ENCODE measurements at regions not wholly inside any gene's neighbourhood (a gene's known extent, or its start where the extent isn't known, plus 50 kb on each side); places are given as distances from the start of the nearest gene placed in this dataset.

DNA sequence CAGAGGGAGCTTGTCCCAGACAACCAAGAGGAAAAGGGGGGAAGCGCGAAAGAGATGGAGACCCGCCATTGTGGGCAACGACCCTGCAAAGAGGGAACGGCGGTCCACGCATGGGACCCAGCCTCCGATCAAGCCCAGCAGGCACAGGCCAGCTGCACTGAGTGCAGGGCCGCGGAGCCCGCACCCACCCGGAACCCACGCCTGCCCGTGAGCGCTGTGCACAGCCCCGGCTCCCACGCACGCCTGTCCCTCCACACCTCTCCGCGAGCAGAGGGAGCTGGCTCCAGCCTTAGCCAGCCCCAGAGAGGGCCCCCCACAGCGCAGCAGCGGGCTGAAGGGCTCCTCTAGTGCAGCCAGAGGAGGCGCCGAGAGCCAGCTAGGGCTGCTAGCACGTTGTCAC is 416.5 kb downstream of the DMRTA1 start:
- Histone ChIP-seq H3K4me2 (ENCODE audit: insufficient read depth, low read length, poor library complexity, severe bottlenecking) (no peak overlapping the region), H3K23ac (ENCODE audit: low read depth, low read length, poor library complexity) (peak overlapping the region; percentile 47), H2BK15ac (ENCODE audit: low read length) (peak overlapping the region; percentile 67), H2AK5ac (ENCODE audit: low read depth, low read length) (peak overlapping the region; percentile 83), H2BK12ac (ENCODE audit: low read length) (peak overlapping the region; percentile 86), H4K8ac (ENCODE audit: low read depth, low read length) (no peak overlapping the region), H3K14ac (ENCODE audit: low read length) (peak overlapping the region; percentile 47), H3K9me3 (replicated peaks in 1 of 2; ENCODE audit: control insufficient read depth in 2 of 2, insufficient read depth in 1 of 2, low read depth in 1 of 2, low read length in 2 of 2) (no peaks in the 10 kb centered on the region), H2BK5ac (ENCODE audit: low read length) (no peak overlapping the region), H3K4me1 (ENCODE audit: control insufficient read depth in 2 of 2, insufficient read depth in 1 of 2, low read depth in 1 of 2, low read length in 2 of 2) (peaks cover 0 to 10% of the 10 kb centered on the region in 2 donors), H3K18ac (ENCODE audit: low read length) (peak overlapping the region; percentile 87), H2AFZ (ENCODE audit: low read length) (no peak overlapping the region), H3K27ac (replicated peaks; ENCODE audit: low read length) (no peak overlapping the region), H3K9ac (ENCODE audit: low read depth, low read length, poor library complexity) (peak overlapping the region; percentile 60), H4K91ac (ENCODE audit: low read depth, low read length, poor library complexity) (no peak overlapping the region), H3K27me3 (ENCODE audit: control insufficient read depth in 3 of 3, insufficient read depth in 3 of 3, low read depth in 1 of 3, low read length in 3 of 3) (no peaks in the 10 kb centered on the region), H2BK120ac (ENCODE audit: low read depth, low read length) (no peak overlapping the region), H3K4ac (ENCODE audit: low read length) (no peak overlapping the region), H3K79me1 (ENCODE audit: low read depth, low read length) (no peaks in the 10 kb centered on the region), H3K4me3 (ENCODE audit: low read length in 2 of 2) (no peak overlapping the region), H3K36me3 (replicated peaks in 1 of 2; ENCODE audit: control insufficient read depth in 2 of 2, insufficient read depth in 2 of 2, low read length in 2 of 2) (no peaks in the 10 kb centered on the region)
- WGBS, 2 donors (ENCODE audit: extremely low coverage in 2 of 2, insufficient read length in 2 of 2, insufficient replicate concordance in 1 of 2): no CpG with 5 or more reads among the region's 25 CpGs
- DNase-seq (ENCODE audit: low spot score): no peak

GRCh38 chr9:22863736-22864135 is 417.1 kb downstream of the DMRTA1 start:
- Histone ChIP-seq H3K9me3 (replicated peaks in 1 of 2; ENCODE audit: control insufficient read depth in 2 of 2, insufficient read depth in 1 of 2, low read depth in 1 of 2, low read length in 2 of 2) (no peaks in the 10 kb centered on the region), H3K36me3 (replicated peaks in 1 of 2; ENCODE audit: control insufficient read depth in 2 of 2, insufficient read depth in 2 of 2, low read length in 2 of 2) (no peaks in the 10 kb centered on the region), H3K4me2 (ENCODE audit: insufficient read depth, low read length, poor library complexity, severe bottlenecking) (no peak overlapping the region), H3K14ac (ENCODE audit: low read length) (no peak overlapping the region), H4K8ac (ENCODE audit: low read depth, low read length) (no peak overlapping the region), H4K91ac (ENCODE audit: low read depth, low read length, poor library complexity) (no peak overlapping the region), H3K27ac (replicated peaks; ENCODE audit: low read length) (no peak overlapping the region), H3K4me1 (ENCODE audit: control insufficient read depth in 2 of 2, insufficient read depth in 1 of 2, low read depth in 1 of 2, low read length in 2 of 2) (peaks cover 0 to 10% of the 10 kb centered on the region in 2 donors), H3K4me3 (ENCODE audit: low read length in 2 of 2) (no peak overlapping the region), H2AK5ac (ENCODE audit: low read depth, low read length) (no peak overlapping the region), H2BK12ac (ENCODE audit: low read length) (no peak overlapping the region), H3K18ac (ENCODE audit: low read length) (no peak overlapping the region), H3K23ac (ENCODE audit: low read depth, low read length, poor library complexity) (no peak overlapping the region), H2BK5ac (ENCODE audit: low read length) (no peak overlapping the region), H3K27me3 (ENCODE audit: control insufficient read depth in 3 of 3, insufficient read depth in 3 of 3, low read depth in 1 of 3, low read length in 3 of 3) (no peaks in the 10 kb centered on the region), H2BK15ac (ENCODE audit: low read length) (no peak overlapping the region), H2AFZ (ENCODE audit: low read length) (no peak overlapping the region), H3K79me1 (ENCODE audit: low read depth, low read length) (no peaks in the 10 kb centered on the region), H3K9ac (ENCODE audit: low read depth, low read length, poor library complexity) (no peak overlapping the region), H2BK120ac (ENCODE audit: low read depth, low read length) (no peak overlapping the region), H3K4ac (ENCODE audit: low read length) (no peak overlapping the region)
- DNase-seq (ENCODE audit: low spot score): peak; percentile 74
- no CpG with 5 or more reads among the region's 1 CpG for WGBS, 2 donors (ENCODE audit: extremely low coverage in 2 of 2, insufficient read length in 2 of 2, insufficient replicate concordance in 1 of 2)

- no peak overlapping the region for H2BK5ac ChIP-seq (ENCODE audit: low read length)
- H3K23ac ChIP-seq (ENCODE audit: low read depth, low read length, poor library complexity): no peak overlapping the region
- H3K36me3 ChIP-seq (replicated peaks in 1 of 2; ENCODE audit: control insufficient read depth in 2 of 2, insufficient read depth in 2 of 2, low read length in 2 of 2): no peaks in the 10 kb centered on the region
- no peak overlapping the region for H2AK5ac ChIP-seq (ENCODE audit: low read depth, low read length)
- H4K91ac ChIP-seq (ENCODE audit: low read depth, low read length, poor library complexity): no peak overlapping the region
- no peak overlapping the region for H3K4ac ChIP-seq (ENCODE audit: low read length)
- no CpG with 5 or more reads among the region's 4 CpGs for WGBS, 2 donors (ENCODE audit: extremely low coverage in 2 of 2, insufficient read length in 2 of 2, insufficient replicate concordance in 1 of 2)
- no peaks in the 10 kb centered on the region for H3K4me1 ChIP-seq (ENCODE audit: control insufficient read depth in 2 of 2, insufficient read depth in 1 of 2, low read depth in 1 of 2, low read length in 2 of 2)
- H3K14ac ChIP-seq (ENCODE audit: low read length): no peak overlapping the region
- no peak overlapping the region for H2BK15ac ChIP-seq (ENCODE audit: low read length)
- H2BK120ac ChIP-seq (ENCODE audit: low read depth, low read length): no peak overlapping the region
- no peaks in the 10 kb centered on the region for H3K79me1 ChIP-seq (ENCODE audit: low read depth, low read length)
- H3K18ac ChIP-seq (ENCODE audit: low read length): no peak overlapping the region
- no peak overlapping the region for H4K8ac ChIP-seq (ENCODE audit: low read depth, low read length)
- H3K9ac ChIP-seq (ENCODE audit: low read depth, low read length, poor library complexity): no peak overlapping the region
- H3K4me3 ChIP-seq (ENCODE audit: low read length in 2 of 2): no peak overlapping the region
- no peak overlapping the region for H2BK12ac ChIP-seq (ENCODE audit: low read length)
- H3K27me3 ChIP-seq (ENCODE audit: control insufficient read depth in 3 of 3, insufficient read depth in 3 of 3, low read depth in 1 of 3, low read length in 3 of 3): no peaks in the 10 kb centered on the region
- H2AFZ ChIP-seq (ENCODE audit: low read length): no peak overlapping the region
- H3K4me2 ChIP-seq (ENCODE audit: insufficient read depth, low read length, poor library complexity, severe bottlenecking): no peak overlapping the region
- no peak overlapping the region for H3K27ac ChIP-seq (replicated peaks; ENCODE audit: low read length)
- DNase-seq (ENCODE audit: low spot score): no peak
- H3K9me3 ChIP-seq (replicated peaks in 1 of 2; ENCODE audit: control insufficient read depth in 2 of 2, insufficient read depth in 1 of 2, low read depth in 1 of 2, low read length in 2 of 2): no peaks in the 10 kb centered on the region
These were observed 446.7 kb downstream of the DMRTA1 start for GRCh38 chr9:22893196-22893843.

DNA sequence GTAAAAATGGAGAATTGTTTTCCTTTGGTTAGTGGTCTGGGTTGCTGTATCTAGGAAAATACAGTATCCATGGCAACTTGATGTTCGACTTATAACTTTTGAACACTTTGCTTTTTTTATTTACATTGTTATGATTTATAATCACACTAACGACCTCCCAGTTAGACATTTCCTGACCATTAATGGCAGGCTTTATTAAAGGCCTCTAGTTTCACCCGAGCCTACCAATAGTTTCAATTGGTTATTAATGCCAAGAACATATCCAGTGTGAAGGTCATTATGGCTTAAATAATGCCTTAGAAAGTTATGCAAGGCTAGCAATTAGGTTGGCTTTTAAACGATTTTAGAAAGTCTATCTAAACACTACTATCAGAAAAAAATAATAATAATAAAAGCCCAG is 452.0 kb downstream of the DMRTA1 start:
- no peak overlapping the region for H4K91ac ChIP-seq (ENCODE audit: low read depth, low read length, poor library complexity)
- H2BK120ac ChIP-seq (ENCODE audit: low read depth, low read length): no peak overlapping the region
- no peak overlapping the region for H2BK12ac ChIP-seq (ENCODE audit: low read length)
- H3K27ac ChIP-seq (replicated peaks; ENCODE audit: low read length): no peak overlapping the region
- H3K4ac ChIP-seq (ENCODE audit: low read length): no peak overlapping the region
- no peak overlapping the region for H3K23ac ChIP-seq (ENCODE audit: low read depth, low read length, poor library complexity)
- no peak overlapping the region for H2AFZ ChIP-seq (ENCODE audit: low read length)
- no peak overlapping the region for H3K18ac ChIP-seq (ENCODE audit: low read length)
- no peak overlapping the region for H3K4me2 ChIP-seq (ENCODE audit: insufficient read depth, low read length, poor library complexity, severe bottlenecking)
- no peak overlapping the region for H4K8ac ChIP-seq (ENCODE audit: low read depth, low read length)
- H3K9me3 ChIP-seq (replicated peaks in 1 of 2; ENCODE audit: control insufficient read depth in 2 of 2, insufficient read depth in 1 of 2, low read depth in 1 of 2, low read length in 2 of 2): no peaks in the 10 kb centered on the region
- H3K36me3 ChIP-seq (replicated peaks in 1 of 2; ENCODE audit: control insufficient read depth in 2 of 2, insufficient read depth in 2 of 2, low read length in 2 of 2): no peaks in the 10 kb centered on the region
- no peak overlapping the region for H3K4me3 ChIP-seq (ENCODE audit: low read length in 2 of 2)
- H3K27me3 ChIP-seq (ENCODE audit: control insufficient read depth in 3 of 3, insufficient read depth in 3 of 3, low read depth in 1 of 3, low read length in 3 of 3): no peaks in the 10 kb centered on the region
- no peak for DNase-seq (ENCODE audit: low spot score)
- H2BK15ac ChIP-seq (ENCODE audit: low read length): no peak overlapping the region
- H3K79me1 ChIP-seq (ENCODE audit: low read depth, low read length): no peaks in the 10 kb centered on the region
- no peak overlapping the region for H3K9ac ChIP-seq (ENCODE audit: low read depth, low read length, poor library complexity)
- no peak overlapping the region for H2AK5ac ChIP-seq (ENCODE audit: low read depth, low read length)
- no CpG with 5 or more reads among the region's 4 CpGs for WGBS, 2 donors (ENCODE audit: extremely low coverage in 2 of 2, insufficient read length in 2 of 2, insufficient replicate concordance in 1 of 2)
- no peaks in the 10 kb centered on the region for H3K4me1 ChIP-seq (ENCODE audit: control insufficient read depth in 2 of 2, insufficient read depth in 1 of 2, low read depth in 1 of 2, low read length in 2 of 2)
- no peak overlapping the region for H2BK5ac ChIP-seq (ENCODE audit: low read length)
- no peak overlapping the region for H3K14ac ChIP-seq (ENCODE audit: low read length)
